ENCODE measurements at regions not wholly inside any gene's neighbourhood (a gene's known extent, or its start where the extent isn't known, plus 50 kb on each side); places are given as distances from the start of the nearest gene placed in this dataset.

DNA sequence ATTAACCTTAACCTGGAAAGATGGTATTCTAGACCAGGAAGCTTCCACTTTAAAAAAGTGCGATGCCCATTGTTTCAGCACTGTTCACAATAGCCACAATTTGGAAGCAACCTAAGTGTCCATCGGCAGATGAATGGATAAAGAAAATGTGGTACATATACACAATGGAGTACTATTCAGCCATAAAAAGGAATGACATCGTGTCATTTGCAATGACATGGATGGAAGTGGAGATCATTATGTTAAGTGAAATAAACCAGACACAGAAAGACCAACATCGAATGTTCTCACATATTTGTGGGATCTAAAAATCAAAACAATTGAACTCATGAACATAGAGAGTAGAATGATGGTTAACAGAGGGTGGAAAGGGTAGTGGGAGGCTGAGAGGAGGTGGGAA lies 94.2 kb downstream of the NR2F2 start:
- Mint-ChIP-seq H3K36me3 (no peaks in the 10 kb centered on the region), H3K9me3 (peaks cover 6% of the 10 kb centered on the region), H3K4me1 (peaks cover 17% of the 10 kb centered on the region), H3K4me3 (no peak overlapping the region), H3K27ac (no peak overlapping the region), H3K27me3 (ENCODE audit: low read depth) (peaks cover 45% of the 10 kb centered on the region)
- ATAC-seq: no peak
- TF ChIP-seq TEAD1 (CRISPR knock-in tag; IDR thresholded peaks at IDR 0.05) (no peak), ATF1 (CRISPR knock-in tag; IDR thresholded peaks at IDR 0.05) (no peak), TP53 (CRISPR knock-in tag; IDR thresholded peaks at IDR 0.05) (no peak), ELF4 (CRISPR knock-in tag; IDR thresholded peaks at IDR 0.05; ENCODE audit: low read depth) (no peak), ZNF121 (CRISPR knock-in tag; IDR thresholded peaks at IDR 0.05) (no peak)
- TF ChIP-seq, protein P1, sequence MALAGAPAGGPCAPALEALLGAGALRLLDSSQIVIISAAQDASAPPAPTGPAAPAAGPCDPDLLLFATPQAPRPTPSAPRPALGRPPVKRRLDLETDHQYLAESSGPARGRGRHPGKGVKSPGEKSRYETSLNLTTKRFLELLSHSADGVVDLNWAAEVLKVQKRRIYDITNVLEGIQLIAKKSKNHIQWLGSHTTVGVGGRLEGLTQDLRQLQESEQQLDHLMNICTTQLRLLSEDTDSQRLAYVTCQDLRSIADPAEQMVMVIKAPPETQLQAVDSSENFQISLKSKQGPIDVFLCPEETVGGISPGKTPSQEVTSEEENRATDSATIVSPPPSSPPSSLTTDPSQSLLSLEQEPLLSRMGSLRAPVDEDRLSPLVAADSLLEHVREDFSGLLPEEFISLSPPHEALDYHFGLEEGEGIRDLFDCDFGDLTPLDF (CRISPR knock-in tag; IDR thresholded peaks at IDR 0.05): no peak
- TF ChIP-seq, protein P2, sequence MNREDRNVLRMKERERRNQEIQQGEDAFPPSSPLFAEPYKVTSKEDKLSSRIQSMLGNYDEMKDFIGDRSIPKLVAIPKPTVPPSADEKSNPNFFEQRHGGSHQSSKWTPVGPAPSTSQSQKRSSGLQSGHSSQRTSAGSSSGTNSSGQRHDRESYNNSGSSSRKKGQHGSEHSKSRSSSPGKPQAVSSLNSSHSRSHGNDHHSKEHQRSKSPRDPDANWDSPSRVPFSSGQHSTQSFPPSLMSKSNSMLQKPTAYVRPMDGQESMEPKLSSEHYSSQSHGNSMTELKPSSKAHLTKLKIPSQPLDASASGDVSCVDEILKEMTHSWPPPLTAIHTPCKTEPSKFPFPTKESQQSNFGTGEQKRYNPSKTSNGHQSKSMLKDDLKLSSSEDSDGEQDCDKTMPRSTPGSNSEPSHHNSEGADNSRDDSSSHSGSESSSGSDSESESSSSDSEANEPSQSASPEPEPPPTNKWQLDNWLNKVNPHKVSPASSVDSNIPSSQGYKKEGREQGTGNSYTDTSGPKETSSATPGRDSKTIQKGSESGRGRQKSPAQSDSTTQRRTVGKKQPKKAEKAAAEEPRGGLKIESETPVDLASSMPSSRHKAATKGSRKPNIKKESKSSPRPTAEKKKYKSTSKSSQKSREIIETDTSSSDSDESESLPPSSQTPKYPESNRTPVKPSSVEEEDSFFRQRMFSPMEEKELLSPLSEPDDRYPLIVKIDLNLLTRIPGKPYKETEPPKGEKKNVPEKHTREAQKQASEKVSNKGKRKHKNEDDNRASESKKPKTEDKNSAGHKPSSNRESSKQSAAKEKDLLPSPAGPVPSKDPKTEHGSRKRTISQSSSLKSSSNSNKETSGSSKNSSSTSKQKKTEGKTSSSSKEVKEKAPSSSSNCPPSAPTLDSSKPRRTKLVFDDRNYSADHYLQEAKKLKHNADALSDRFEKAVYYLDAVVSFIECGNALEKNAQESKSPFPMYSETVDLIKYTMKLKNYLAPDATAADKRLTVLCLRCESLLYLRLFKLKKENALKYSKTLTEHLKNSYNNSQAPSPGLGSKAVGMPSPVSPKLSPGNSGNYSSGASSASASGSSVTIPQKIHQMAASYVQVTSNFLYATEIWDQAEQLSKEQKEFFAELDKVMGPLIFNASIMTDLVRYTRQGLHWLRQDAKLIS (CRISPR knock-in tag; IDR thresholded peaks at IDR 0.05; ENCODE audit: borderline replicate concordance): no peak
- TF ChIP-seq, protein P3, sequence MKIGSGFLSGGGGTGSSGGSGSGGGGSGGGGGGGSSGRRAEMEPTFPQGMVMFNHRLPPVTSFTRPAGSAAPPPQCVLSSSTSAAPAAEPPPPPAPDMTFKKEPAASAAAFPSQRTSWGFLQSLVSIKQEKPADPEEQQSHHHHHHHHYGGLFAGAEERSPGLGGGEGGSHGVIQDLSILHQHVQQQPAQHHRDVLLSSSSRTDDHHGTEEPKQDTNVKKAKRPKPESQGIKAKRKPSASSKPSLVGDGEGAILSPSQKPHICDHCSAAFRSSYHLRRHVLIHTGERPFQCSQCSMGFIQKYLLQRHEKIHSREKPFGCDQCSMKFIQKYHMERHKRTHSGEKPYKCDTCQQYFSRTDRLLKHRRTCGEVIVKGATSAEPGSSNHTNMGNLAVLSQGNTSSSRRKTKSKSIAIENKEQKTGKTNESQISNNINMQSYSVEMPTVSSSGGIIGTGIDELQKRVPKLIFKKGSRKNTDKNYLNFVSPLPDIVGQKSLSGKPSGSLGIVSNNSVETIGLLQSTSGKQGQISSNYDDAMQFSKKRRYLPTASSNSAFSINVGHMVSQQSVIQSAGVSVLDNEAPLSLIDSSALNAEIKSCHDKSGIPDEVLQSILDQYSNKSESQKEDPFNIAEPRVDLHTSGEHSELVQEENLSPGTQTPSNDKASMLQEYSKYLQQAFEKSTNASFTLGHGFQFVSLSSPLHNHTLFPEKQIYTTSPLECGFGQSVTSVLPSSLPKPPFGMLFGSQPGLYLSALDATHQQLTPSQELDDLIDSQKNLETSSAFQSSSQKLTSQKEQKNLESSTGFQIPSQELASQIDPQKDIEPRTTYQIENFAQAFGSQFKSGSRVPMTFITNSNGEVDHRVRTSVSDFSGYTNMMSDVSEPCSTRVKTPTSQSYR (CRISPR knock-in tag; IDR thresholded peaks at IDR 0.05): no peak
- ChIA-PET CTCF (no interaction called here), POLR2A (no interaction called here)
- no peak for DNase-seq (ENCODE audit: low spot score)

DNA sequence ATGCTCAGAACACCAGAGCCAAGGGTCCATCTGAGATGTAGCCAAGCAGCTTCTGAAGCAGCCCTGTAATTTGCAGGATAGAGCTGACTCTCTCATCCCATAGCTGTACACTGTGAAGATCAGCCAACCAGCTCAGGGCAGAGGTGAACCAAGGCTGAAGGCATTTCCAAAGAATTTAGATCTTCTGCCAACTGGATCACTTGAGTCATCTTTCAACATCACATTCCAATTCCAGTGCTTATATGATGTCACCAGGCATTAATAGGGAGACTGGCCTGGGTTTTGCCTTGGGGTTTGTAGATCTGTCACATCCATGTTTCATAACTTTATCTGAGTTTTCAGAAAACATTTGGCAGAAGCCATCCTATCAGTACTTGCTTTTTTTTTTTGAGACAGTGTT lies 98.2 kb downstream of the NR2F2 start:
- POLR2A ChIA-PET: no interaction called here
- Mint-ChIP-seq H3K36me3 (no peaks in the 10 kb centered on the region), H3K4me3 (no peak overlapping the region)

DNA sequence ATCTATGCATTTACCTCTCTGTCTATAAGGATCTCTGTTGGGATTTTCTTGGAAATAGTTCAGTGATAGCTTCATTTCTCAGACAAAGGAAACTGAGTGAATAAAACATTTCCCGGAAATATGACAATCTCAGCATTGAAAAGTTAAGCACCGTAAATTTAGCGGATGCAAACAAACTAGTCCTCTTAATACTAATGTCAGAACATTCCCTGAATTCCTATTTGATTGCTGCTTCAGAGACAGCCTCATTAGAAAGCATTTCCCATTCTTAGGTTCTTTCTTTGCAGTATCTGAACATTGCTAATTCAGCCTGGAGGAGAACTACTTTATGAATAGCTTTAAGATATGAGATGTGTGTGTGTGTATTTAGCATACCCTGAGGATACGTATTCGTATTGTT lies 101.3 kb downstream of the NR2F2 start:
- ATAC-seq (no peak), DNase-seq (ENCODE audit: low spot score) (no peak)
- POLR2A ChIA-PET: no interaction called here
- Mint-ChIP-seq H3K4me3 (no peak overlapping the region), H3K36me3 (no peaks in the 10 kb centered on the region), H3K27ac (no peak overlapping the region), H3K9me3 (no peaks in the 10 kb centered on the region), H3K27me3 (ENCODE audit: low read depth) (peaks cover 6% of the 10 kb centered on the region; the same call in 1 of the 2 replicates), H3K4me1 (peaks cover 12% of the 10 kb centered on the region)
- CTCF ChIA-PET: no interaction called here
- TF ChIP-seq ZBTB21 (CRISPR knock-in tag; IDR thresholded peaks at IDR 0.05; ENCODE audit: borderline replicate concordance) (no peak), NFYB (CRISPR knock-in tag; conservative IDR thresholded peaks at IDR 0.05; ENCODE audit: low read depth) (no peak), EMX1 (CRISPR knock-in tag; IDR thresholded peaks at IDR 0.05) (no peak)
- TF ChIP-seq, protein P4, sequence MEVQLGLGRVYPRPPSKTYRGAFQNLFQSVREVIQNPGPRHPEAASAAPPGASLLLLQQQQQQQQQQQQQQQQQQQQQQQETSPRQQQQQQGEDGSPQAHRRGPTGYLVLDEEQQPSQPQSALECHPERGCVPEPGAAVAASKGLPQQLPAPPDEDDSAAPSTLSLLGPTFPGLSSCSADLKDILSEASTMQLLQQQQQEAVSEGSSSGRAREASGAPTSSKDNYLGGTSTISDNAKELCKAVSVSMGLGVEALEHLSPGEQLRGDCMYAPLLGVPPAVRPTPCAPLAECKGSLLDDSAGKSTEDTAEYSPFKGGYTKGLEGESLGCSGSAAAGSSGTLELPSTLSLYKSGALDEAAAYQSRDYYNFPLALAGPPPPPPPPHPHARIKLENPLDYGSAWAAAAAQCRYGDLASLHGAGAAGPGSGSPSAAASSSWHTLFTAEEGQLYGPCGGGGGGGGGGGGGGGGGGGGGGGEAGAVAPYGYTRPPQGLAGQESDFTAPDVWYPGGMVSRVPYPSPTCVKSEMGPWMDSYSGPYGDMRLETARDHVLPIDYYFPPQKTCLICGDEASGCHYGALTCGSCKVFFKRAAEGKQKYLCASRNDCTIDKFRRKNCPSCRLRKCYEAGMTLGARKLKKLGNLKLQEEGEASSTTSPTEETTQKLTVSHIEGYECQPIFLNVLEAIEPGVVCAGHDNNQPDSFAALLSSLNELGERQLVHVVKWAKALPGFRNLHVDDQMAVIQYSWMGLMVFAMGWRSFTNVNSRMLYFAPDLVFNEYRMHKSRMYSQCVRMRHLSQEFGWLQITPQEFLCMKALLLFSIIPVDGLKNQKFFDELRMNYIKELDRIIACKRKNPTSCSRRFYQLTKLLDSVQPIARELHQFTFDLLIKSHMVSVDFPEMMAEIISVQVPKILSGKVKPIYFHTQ (CRISPR knock-in tag; IDR thresholded peaks at IDR 0.05): no peak
- TF ChIP-seq, protein P5, sequence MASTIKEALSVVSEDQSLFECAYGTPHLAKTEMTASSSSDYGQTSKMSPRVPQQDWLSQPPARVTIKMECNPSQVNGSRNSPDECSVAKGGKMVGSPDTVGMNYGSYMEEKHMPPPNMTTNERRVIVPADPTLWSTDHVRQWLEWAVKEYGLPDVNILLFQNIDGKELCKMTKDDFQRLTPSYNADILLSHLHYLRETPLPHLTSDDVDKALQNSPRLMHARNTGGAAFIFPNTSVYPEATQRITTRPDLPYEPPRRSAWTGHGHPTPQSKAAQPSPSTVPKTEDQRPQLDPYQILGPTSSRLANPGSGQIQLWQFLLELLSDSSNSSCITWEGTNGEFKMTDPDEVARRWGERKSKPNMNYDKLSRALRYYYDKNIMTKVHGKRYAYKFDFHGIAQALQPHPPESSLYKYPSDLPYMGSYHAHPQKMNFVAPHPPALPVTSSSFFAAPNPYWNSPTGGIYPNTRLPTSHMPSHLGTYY (CRISPR knock-in tag; IDR thresholded peaks at IDR 0.05): no peak
- TF ChIP-seq, protein P6, sequence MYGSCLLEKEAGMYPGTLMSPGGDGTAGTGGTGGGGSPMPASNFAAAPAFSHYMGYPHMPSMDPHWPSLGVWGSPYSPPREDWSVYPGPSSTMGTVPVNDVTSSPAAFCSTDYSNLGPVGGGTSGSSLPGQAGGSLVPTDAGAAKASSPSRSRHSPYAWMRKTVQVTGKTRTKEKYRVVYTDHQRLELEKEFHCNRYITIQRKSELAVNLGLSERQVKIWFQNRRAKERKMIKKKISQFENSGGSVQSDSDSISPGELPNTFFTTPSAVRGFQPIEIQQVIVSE (CRISPR knock-in tag; IDR thresholded peaks at IDR 0.05; ENCODE audit: borderline replicate concordance): no peak
- TF ChIP-seq, protein P2 (CRISPR knock-in tag; IDR thresholded peaks at IDR 0.05; ENCODE audit: borderline replicate concordance): no peak

More for the DNA sequence above, 98.2 kb downstream of the NR2F2 start:
- H3K27ac Mint-ChIP-seq: no peak overlapping the region
- ATAC-seq: no peak
- peaks cover 6% of the 10 kb centered on the region for H3K9me3 Mint-ChIP-seq
- DNase-seq (ENCODE audit: low spot score): no peak
- peaks cover 12% of the 10 kb centered on the region for H3K4me1 Mint-ChIP-seq
- TF ChIP-seq MYBL2 (CRISPR knock-in tag; IDR thresholded peaks at IDR 0.05) (no peak), GTF2I (CRISPR knock-in tag; conservative IDR thresholded peaks at IDR 0.05) (no peak)
- CTCF ChIA-PET: no interaction called here
- peaks cover 14% of the 10 kb centered on the region; the same call in 1 of the 2 replicates for H3K27me3 Mint-ChIP-seq (ENCODE audit: low read depth)

Measured in WTC11 (cell line).